ENCODE measurements at regions not wholly inside any gene's neighbourhood (a gene's known extent, or its start where the extent isn't known, plus 50 kb on each side); places are given as distances from the start of the nearest gene placed in this dataset.
A peak's percentile ranks its signal among the peaks of the same experiment; 100 is the strongest.
"Not testable (repeated sequence)": the region's sequence is repeated elsewhere in the genome, so short reads cannot be mapped to it uniquely, and the experiment has no call there.

GRCh38 chr10:105763611-105764010 lies 1122.5 kb downstream of the SORCS3 start:
- DNase-seq: no peak

- no peak for DNase-seq
Observed at GRCh38 chr10:105761576-105762260, 1120.6 kb downstream of the SORCS3 start.

- DNase-seq: no peak
Observed at GRCh38 chr10:105759669-105760068, 1118.6 kb downstream of the SORCS3 start.

- DNase-seq: no peak
Observed at GRCh38 chr10:105758209-105758998, 1117.3 kb downstream of the SORCS3 start.

GRCh38 chr10:105757302-105757701 lies 1116.2 kb downstream of the SORCS3 start:
- no peak for DNase-seq

GRCh38 chr10:105756386-105756785 lies 1115.3 kb downstream of the SORCS3 start:
- no peak for DNase-seq

GRCh38 chr10:105751688-105752087 lies 1110.6 kb downstream of the SORCS3 start:
- no peak for DNase-seq

- DNase-seq: peak; percentile 85
Observed at GRCh38 chr10:105745596-105746148, 1104.6 kb downstream of the SORCS3 start.

- peak; percentile 86 for DNase-seq
Observed at GRCh38 chr10:105743343-105744056, 1102.4 kb downstream of the SORCS3 start.

GRCh38 chr10:105742923-105743322 lies 1101.8 kb downstream of the SORCS3 start:
- no peak for DNase-seq

GRCh38 chr10:105742184-105742583 lies 1101.1 kb downstream of the SORCS3 start:
- peak; percentile 36 for DNase-seq

GRCh38 chr10:105734479-105734878 lies 1093.4 kb downstream of the SORCS3 start:
- DNase-seq: no peak

GRCh38 chr10:105733924-105734323 lies 1092.8 kb downstream of the SORCS3 start:
- no peak for DNase-seq

GRCh38 chr10:105729428-105729827 lies 1088.3 kb downstream of the SORCS3 start:
- no peak for DNase-seq

- DNase-seq: not testable (repeated sequence)
Observed at GRCh38 chr10:105727586-105727985, 1086.5 kb downstream of the SORCS3 start.

- no peak for DNase-seq
Observed at GRCh38 chr10:105727131-105727530, 1086.0 kb downstream of the SORCS3 start.

- no peak for DNase-seq
Observed at GRCh38 chr10:105726149-105726548, 1085.1 kb downstream of the SORCS3 start.

- DNase-seq: no peak
Observed at GRCh38 chr10:105725007-105725406, 1083.9 kb downstream of the SORCS3 start.

- no peak for DNase-seq
Observed at GRCh38 chr10:105718207-105718995, 1077.3 kb downstream of the SORCS3 start.

- DNase-seq: no peak
Observed at GRCh38 chr10:105714728-105715127, 1073.6 kb downstream of the SORCS3 start.

- no peak for DNase-seq
Observed at GRCh38 chr10:105707603-105708002, 1066.5 kb downstream of the SORCS3 start.

- no peak for DNase-seq
Observed at GRCh38 chr10:105706281-105707026, 1065.4 kb downstream of the SORCS3 start.

Measured in NCI-H446 treated with DMSO at 0.1 percent for 48 hours (cell line).